SK-N-SH (cell line): ENCODE measurements at regions not wholly inside any gene's neighbourhood (a gene's known extent, or its start where the extent isn't known, plus 50 kb on each side); places are given as distances from the start of the nearest gene placed in this dataset.

Experiments used
- EP300 ChIP-seq, 2 experiments: IDR thresholded peaks; 2 replicates each; pipeline versions ENCODE4 v1.4.0 to v1.6.1; 2012; ENCODE audit warnings: borderline replicate concordance in 1 of 2, low read depth in 1 of 2, low read length in 1 of 2
- EZH2phosphoT487 ChIP-seq: fragments of 200-600 bp; sonication (generic); IDR thresholded peaks from 2 replicates; pipeline ENCODE4 v1.6.1; 2017; ENCODE audit warnings: low read depth, mixed run types, mild to moderate bottlenecking, antibody characterized with exemption, moderate library complexity, borderline replicate concordance
- FOXM1 ChIP-seq: IDR thresholded peaks from 2 replicates; pipeline ENCODE4 v1.4.0; 2012; ENCODE audit warnings: low read depth, mild to moderate bottlenecking
- JUND ChIP-seq: IDR thresholded peaks from 2 replicates; pipeline ENCODE4 v1.4.0; 2012
- POLR2AphosphoS5 ChIP-seq: IDR thresholded peaks from 2 replicates; pipeline ENCODE4 v1.6.1; 2012; ENCODE audit warnings: low read depth, low read length
- RAD21 ChIP-seq: IDR thresholded peaks from 2 replicates; pipeline ENCODE4 v1.6.1; 2012; ENCODE audit warnings: mild to moderate bottlenecking, low read length
- RCOR1 ChIP-seq: fragments of 150-350 bp; IDR thresholded peaks from 2 replicates; pipeline ENCODE4 v1.6.1; 2017; ENCODE audit warnings: antibody characterized with exemption, low read length
- YY1 ChIP-seq: IDR thresholded peaks from 2 replicates; pipeline ENCODE4 v1.4.0; 2012; ENCODE audit warnings: low read depth, mild to moderate bottlenecking
- TF ChIP-seq, protein P1 (sequence below): fragments of 200-600 bp; sonication (generic); IDR thresholded peaks from 2 replicates; pipeline ENCODE4 v1.6.1; 2017; ENCODE audit warnings: antibody characterized with exemption, mild to moderate bottlenecking, moderate library complexity
- TF ChIP-seq, protein P2 (sequence below): IDR thresholded peaks from 2 replicates; pipeline ENCODE4 v1.6.1; 2012; ENCODE audit warnings: mild to moderate bottlenecking, low read depth, low read length, moderate library complexity

DNA sequence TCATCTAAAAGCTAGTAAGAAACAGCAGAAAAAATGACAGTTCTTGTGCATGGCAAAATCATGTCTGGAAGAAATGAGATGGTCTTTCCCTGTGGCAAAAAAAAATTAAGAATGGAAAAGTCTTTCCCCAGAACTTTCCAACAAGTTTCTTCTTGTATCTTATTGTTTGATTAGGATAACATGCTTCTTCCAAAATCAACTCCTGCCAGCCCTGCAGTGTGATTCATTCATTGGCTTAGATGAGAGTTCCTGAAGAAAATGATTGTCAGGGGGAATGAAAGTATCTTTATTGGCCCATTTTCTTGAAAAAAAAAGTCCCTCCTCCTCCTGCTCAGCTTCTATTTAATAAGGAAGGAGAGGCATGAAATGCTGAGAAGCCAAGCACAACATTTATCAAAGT, 407.7 kb downstream of the ARAP2 start:
- TF ChIP-seq, protein P1, sequence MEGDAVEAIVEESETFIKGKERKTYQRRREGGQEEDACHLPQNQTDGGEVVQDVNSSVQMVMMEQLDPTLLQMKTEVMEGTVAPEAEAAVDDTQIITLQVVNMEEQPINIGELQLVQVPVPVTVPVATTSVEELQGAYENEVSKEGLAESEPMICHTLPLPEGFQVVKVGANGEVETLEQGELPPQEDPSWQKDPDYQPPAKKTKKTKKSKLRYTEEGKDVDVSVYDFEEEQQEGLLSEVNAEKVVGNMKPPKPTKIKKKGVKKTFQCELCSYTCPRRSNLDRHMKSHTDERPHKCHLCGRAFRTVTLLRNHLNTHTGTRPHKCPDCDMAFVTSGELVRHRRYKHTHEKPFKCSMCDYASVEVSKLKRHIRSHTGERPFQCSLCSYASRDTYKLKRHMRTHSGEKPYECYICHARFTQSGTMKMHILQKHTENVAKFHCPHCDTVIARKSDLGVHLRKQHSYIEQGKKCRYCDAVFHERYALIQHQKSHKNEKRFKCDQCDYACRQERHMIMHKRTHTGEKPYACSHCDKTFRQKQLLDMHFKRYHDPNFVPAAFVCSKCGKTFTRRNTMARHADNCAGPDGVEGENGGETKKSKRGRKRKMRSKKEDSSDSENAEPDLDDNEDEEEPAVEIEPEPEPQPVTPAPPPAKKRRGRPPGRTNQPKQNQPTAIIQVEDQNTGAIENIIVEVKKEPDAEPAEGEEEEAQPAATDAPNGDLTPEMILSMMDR, result no peak
- no peak for TF ChIP-seq RCOR1
- TF ChIP-seq EZH2phosphoT487, result no peak
- TF ChIP-seq JUND, result no peak
- TF ChIP-seq, protein P2, sequence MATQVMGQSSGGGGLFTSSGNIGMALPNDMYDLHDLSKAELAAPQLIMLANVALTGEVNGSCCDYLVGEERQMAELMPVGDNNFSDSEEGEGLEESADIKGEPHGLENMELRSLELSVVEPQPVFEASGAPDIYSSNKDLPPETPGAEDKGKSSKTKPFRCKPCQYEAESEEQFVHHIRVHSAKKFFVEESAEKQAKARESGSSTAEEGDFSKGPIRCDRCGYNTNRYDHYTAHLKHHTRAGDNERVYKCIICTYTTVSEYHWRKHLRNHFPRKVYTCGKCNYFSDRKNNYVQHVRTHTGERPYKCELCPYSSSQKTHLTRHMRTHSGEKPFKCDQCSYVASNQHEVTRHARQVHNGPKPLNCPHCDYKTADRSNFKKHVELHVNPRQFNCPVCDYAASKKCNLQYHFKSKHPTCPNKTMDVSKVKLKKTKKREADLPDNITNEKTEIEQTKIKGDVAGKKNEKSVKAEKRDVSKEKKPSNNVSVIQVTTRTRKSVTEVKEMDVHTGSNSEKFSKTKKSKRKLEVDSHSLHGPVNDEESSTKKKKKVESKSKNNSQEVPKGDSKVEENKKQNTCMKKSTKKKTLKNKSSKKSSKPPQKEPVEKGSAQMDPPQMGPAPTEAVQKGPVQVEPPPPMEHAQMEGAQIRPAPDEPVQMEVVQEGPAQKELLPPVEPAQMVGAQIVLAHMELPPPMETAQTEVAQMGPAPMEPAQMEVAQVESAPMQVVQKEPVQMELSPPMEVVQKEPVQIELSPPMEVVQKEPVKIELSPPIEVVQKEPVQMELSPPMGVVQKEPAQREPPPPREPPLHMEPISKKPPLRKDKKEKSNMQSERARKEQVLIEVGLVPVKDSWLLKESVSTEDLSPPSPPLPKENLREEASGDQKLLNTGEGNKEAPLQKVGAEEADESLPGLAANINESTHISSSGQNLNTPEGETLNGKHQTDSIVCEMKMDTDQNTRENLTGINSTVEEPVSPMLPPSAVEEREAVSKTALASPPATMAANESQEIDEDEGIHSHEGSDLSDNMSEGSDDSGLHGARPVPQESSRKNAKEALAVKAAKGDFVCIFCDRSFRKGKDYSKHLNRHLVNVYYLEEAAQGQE, result no peak
- TF ChIP-seq FOXM1, result no peak
- TF ChIP-seq YY1, result no peak
- no peak for TF ChIP-seq RAD21
- TF ChIP-seq POLR2AphosphoS5, result no peak
- no peak for TF ChIP-seq EP300 (IDR thresholded peaks at IDR 0.05; ENCODE audit: borderline replicate concordance in 1 of 2, low read depth in 1 of 2, low read length in 1 of 2)
